Kidney epithelial cell (primary cell): ENCODE measurements at regions not wholly inside any gene's neighbourhood (a gene's known extent, or its start where the extent isn't known, plus 50 kb on each side); places are given as distances from the start of the nearest gene placed in this dataset.

Experiments used
- DNase-seq: peaks from one replicate; pipeline ENCODE4 v3.0.0-alpha.2; 2010; ENCODE audit warnings: low read depth
- H3K27me3 ChIP-seq: 2 replicates; pipeline ENCODE4 v1.6.0; 2011; ENCODE audit warnings: low read length; ENCODE audit not compliant: control insufficient read depth, insufficient read depth
- H3K36me3 ChIP-seq: 2 replicates; pipeline ENCODE4 v1.5.1; 2011; ENCODE audit warnings: low read length; ENCODE audit not compliant: control insufficient read depth, insufficient read depth
- H3K4me3 ChIP-seq: 2 replicates; pipeline ENCODE4 v1.5.1; 2011; ENCODE audit warnings: low read depth, mild to moderate bottlenecking, control low read depth, low read length
- TF ChIP-seq, protein P1 (sequence below): IDR thresholded peaks from 2 replicates; pipeline ENCODE4 v1.5.1; 2011; ENCODE audit warnings: mild to moderate bottlenecking, moderate library complexity, low read length, control low read depth, inconsistent platforms; ENCODE audit not compliant: insufficient read depth, poor library complexity, severe bottlenecking

DNA sequence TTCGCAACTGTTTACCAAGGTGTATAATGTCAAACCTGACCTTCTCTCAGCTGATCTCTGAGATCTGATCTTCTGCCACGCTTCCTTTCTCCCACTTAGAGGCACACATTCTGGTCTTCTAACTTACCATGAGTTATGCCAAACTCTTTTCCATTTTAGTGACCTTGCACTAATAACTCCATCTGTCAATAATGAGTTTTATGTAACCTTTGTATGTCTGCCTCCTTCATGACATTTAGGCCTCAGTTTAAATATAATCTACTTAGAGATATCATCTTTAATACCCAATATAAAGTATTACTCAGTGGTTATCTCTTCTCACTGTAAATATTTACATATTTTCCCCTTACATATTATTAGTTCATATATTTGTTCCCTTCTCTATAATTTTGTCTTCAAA lies 827.5 kb upstream of the PCDH20 start:
- no peak overlapping the region for H3K4me3 ChIP-seq
- no peak for DNase-seq
- no peaks in the 10 kb centered on the region for H3K36me3 ChIP-seq
- TF ChIP-seq, protein P1, sequence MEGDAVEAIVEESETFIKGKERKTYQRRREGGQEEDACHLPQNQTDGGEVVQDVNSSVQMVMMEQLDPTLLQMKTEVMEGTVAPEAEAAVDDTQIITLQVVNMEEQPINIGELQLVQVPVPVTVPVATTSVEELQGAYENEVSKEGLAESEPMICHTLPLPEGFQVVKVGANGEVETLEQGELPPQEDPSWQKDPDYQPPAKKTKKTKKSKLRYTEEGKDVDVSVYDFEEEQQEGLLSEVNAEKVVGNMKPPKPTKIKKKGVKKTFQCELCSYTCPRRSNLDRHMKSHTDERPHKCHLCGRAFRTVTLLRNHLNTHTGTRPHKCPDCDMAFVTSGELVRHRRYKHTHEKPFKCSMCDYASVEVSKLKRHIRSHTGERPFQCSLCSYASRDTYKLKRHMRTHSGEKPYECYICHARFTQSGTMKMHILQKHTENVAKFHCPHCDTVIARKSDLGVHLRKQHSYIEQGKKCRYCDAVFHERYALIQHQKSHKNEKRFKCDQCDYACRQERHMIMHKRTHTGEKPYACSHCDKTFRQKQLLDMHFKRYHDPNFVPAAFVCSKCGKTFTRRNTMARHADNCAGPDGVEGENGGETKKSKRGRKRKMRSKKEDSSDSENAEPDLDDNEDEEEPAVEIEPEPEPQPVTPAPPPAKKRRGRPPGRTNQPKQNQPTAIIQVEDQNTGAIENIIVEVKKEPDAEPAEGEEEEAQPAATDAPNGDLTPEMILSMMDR, result no peak
- no peaks in the 10 kb centered on the region for H3K27me3 ChIP-seq

- no peak for DNase-seq
- TF ChIP-seq, protein P1, result no peak
- no peak overlapping the region for H3K4me3 ChIP-seq
- no peaks in the 10 kb centered on the region for H3K27me3 ChIP-seq
- no peaks in the 10 kb centered on the region for H3K36me3 ChIP-seq
These were observed 819.3 kb upstream of the PCDH20 start for GRCh38 chr13:62234780-62235440.

DNA sequence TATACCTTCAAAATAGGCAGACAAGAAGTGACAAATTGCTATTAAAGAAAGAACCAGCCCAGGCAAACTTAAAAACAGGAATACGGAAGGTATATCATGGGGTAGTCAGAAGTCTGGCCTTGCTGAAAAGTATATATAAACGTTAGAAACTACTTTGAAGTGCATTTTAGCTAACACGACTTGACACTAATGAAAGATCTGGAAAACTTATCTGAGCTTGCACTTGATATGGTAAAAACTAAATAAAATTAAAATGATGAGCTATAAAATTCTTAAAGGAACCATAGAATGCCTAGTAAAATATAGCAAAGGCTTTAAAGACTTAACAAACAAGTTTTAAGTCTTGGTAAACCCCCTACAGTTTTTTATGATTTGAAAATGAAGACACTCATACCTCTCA lies 795.3 kb upstream of the PCDH20 start:
- Histone ChIP-seq H3K36me3 (no peaks in the 10 kb centered on the region), H3K27me3 (no peaks in the 10 kb centered on the region), H3K4me3 (no peak overlapping the region)
- TF ChIP-seq, protein P1, result no peak
- no peak for DNase-seq

GRCh38 chr13:62209529-62209928 lies 793.9 kb upstream of the PCDH20 start:
- no peaks in the 10 kb centered on the region for H3K36me3 ChIP-seq
- DNase-seq, result no peak
- no peaks in the 10 kb centered on the region for H3K27me3 ChIP-seq
- TF ChIP-seq, protein P1, result no peak
- H3K4me3 ChIP-seq, result no peak overlapping the region

DNA sequence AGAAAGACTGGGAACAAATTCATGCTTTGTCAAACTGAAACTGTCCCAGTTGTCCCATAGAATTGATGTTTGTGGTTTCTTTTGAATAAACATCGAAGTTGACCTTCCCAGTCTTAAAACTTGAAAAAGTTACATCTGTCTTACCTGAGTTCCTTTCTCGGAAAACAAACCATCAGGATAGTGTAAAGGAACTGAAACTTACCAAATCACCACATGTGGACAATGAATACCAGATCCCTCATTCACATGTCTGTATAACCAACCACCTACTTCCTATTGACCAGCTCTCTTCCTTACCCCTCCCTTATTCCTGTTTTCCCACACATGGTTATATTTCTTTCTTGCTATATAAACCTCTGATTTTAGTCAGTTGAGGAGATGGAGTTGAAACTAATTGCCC lies 791.7 kb upstream of the PCDH20 start:
- TF ChIP-seq, protein P1, result no peak
- Histone ChIP-seq H3K36me3 (no peaks in the 10 kb centered on the region), H3K27me3 (no peaks in the 10 kb centered on the region), H3K4me3 (no peak overlapping the region)
- no peak for DNase-seq

GRCh38 chr13:62206165-62206564 lies 790.5 kb upstream of the PCDH20 start:
- Histone ChIP-seq H3K4me3 (no peak overlapping the region), H3K27me3 (no peaks in the 10 kb centered on the region), H3K36me3 (no peaks in the 10 kb centered on the region)
- TF ChIP-seq, protein P1, result no peak
- DNase-seq, result no peak
